Astrocyte (in vitro differentiated cells and primary cell): ENCODE measurements at regions not wholly inside any gene's neighbourhood (a gene's known extent, or its start where the extent isn't known, plus 50 kb on each side); places are given as distances from the start of the nearest gene placed in this dataset.

Source experiments
- DNase-seq: peaks from one replicate; pipeline ENCODE4 v3.0.0-alpha.2; 2010; ENCODE audit warnings: low read depth
- FAIRE-seq: peaks from 2 replicates; lab custom pipeline; 2011; peaks lifted over from hg19 to GRCh38; lab: Jason Lieb, UNC
- H2AFZ ChIP-seq: 2 replicates; pipeline ENCODE4 v1.6.0; 2012; ENCODE audit warnings: low read depth, low read length, inconsistent platforms
- H3K27ac ChIP-seq: 2 replicates; pipeline ENCODE4 v1.5.1; 2011; ENCODE audit warnings: low read depth, low read length, inconsistent platforms
- H3K27me3 ChIP-seq: 2 replicates; pipeline ENCODE4 v1.6.0; 2011; ENCODE audit warnings: low read length, inconsistent platforms; ENCODE audit not compliant: insufficient read depth
- H3K36me3 ChIP-seq: 2 replicates; pipeline ENCODE4 v1.5.1; 2011; ENCODE audit warnings: low read length, inconsistent platforms; ENCODE audit not compliant: insufficient read depth
- H3K4me1 ChIP-seq: 2 replicates; pipeline ENCODE4 v1.5.1; 2011; ENCODE audit warnings: low read length, inconsistent platforms; ENCODE audit not compliant: insufficient read depth
- H3K4me2 ChIP-seq: 2 replicates; pipeline ENCODE4 v1.6.0; 2012; ENCODE audit warnings: low read length, inconsistent platforms
- H3K4me3 ChIP-seq: 2 replicates; pipeline ENCODE4 v1.5.1; 2011; ENCODE audit warnings: low read depth, mild to moderate bottlenecking, low read length, inconsistent platforms; ENCODE audit not compliant: insufficient read depth
- H3K79me2 ChIP-seq: 2 replicates; pipeline ENCODE4 v1.6.0; 2012; ENCODE audit warnings: mild to moderate bottlenecking, low read length, inconsistent platforms; ENCODE audit not compliant: insufficient read depth
- H3K9ac ChIP-seq: 2 replicates; pipeline ENCODE4 v1.6.0; 2012; ENCODE audit warnings: mild to moderate bottlenecking, low read length, inconsistent platforms
- H3K9me3 ChIP-seq: 2 replicates; pipeline ENCODE4 v1.5.1; 2012; ENCODE audit warnings: low read depth, mild to moderate bottlenecking, low read length, inconsistent platforms; ENCODE audit not compliant: insufficient read depth
- H4K20me1 ChIP-seq: 2 replicates; pipeline ENCODE4 v1.6.0; 2012; ENCODE audit warnings: low read length, inconsistent platforms; ENCODE audit not compliant: insufficient read depth
- H3K27ac Mint-ChIP-seq: one replicate; pipeline ENCODE4 v1.8.0; 2021; ENCODE audit warnings: mild to moderate bottlenecking, mixed read lengths; ENCODE audit not compliant: unreplicated experiment
- H3K27me3 Mint-ChIP-seq: one replicate; pipeline ENCODE4 v1.8.0; 2021; ENCODE audit warnings: low read depth, mixed read lengths; ENCODE audit not compliant: unreplicated experiment
- H3K36me3 Mint-ChIP-seq: one replicate; pipeline ENCODE4 v1.8.0; 2021; ENCODE audit warnings: low read depth, mixed read lengths; ENCODE audit not compliant: unreplicated experiment
- H3K4me1 Mint-ChIP-seq: one replicate; pipeline ENCODE4 v1.8.0; 2021; ENCODE audit warnings: low read depth, mixed read lengths; ENCODE audit not compliant: unreplicated experiment
- H3K4me3 Mint-ChIP-seq: one replicate; pipeline ENCODE4 v1.8.0; 2021; ENCODE audit warnings: mild to moderate bottlenecking, moderate library complexity, mixed read lengths; ENCODE audit not compliant: unreplicated experiment
- H3K9me3 Mint-ChIP-seq: one replicate; pipeline ENCODE4 v1.8.0; 2021; ENCODE audit warnings: mild to moderate bottlenecking, mixed read lengths; ENCODE audit not compliant: unreplicated experiment
- CTCF ChIP-seq: IDR thresholded peaks from 2 replicates; pipeline ENCODE4 v1.5.1; 2011; ENCODE audit warnings: low read depth, mild to moderate bottlenecking, inconsistent platforms, low read length, moderate library complexity; ENCODE audit not compliant: insufficient read depth
- EZH2 ChIP-seq: IDR thresholded peaks from 2 replicates; pipeline ENCODE4 v1.6.1; 2012; ENCODE audit warnings: mild to moderate bottlenecking, low read length, inconsistent platforms; ENCODE audit not compliant: insufficient read depth

GRCh38 chr4:77309496-77309895 is 152.5 kb downstream of the CCNG2 start:
- H3K4me2 ChIP-seq = no peak overlapping the region
- Mint-ChIP-seq H3K4me1 (peaks cover 13% of the 10 kb centered on the region), H3K4me3 (no peak overlapping the region), H3K9me3 (peaks cover 1% of the 10 kb centered on the region), H3K27ac (no peak overlapping the region), H3K36me3 (no peaks in the 10 kb centered on the region), H3K27me3 (peaks cover 12% of the 10 kb centered on the region)
- no peak overlapping the region for H3K27ac ChIP-seq
- no peak for TF ChIP-seq CTCF
- no peak for TF ChIP-seq EZH2
- H3K27me3 ChIP-seq = peaks cover 7% of the 10 kb centered on the region
- no peaks in the 10 kb centered on the region for H3K9me3 ChIP-seq
- no peak overlapping the region for H3K4me3 ChIP-seq
- H3K36me3 ChIP-seq = no peaks in the 10 kb centered on the region
- no peaks in the 10 kb centered on the region for H3K79me2 ChIP-seq
- DNase-seq (no peak), FAIRE-seq (no peak)
- no peaks in the 10 kb centered on the region for H4K20me1 ChIP-seq
- no peak overlapping the region for H2AFZ ChIP-seq
- H3K4me1 ChIP-seq = no peaks in the 10 kb centered on the region
- H3K9ac ChIP-seq = no peak overlapping the region

- peak; percentile 29 for FAIRE-seq
- H3K27me3 Mint-ChIP-seq = peaks cover 6% of the 10 kb centered on the region
Measured at GRCh38 chr4:77310931-77311330, 153.9 kb downstream of the CCNG2 start.

More at GRCh38 chr4:77310931-77311330, 153.9 kb downstream of the CCNG2 start:
- DNase-seq = peak; percentile 8
- Histone ChIP-seq H3K4me1 (no peaks in the 10 kb centered on the region), H3K4me3 (no peak overlapping the region), H3K9me3 (no peaks in the 10 kb centered on the region), H4K20me1 (no peaks in the 10 kb centered on the region), H2AFZ (no peak overlapping the region), H3K9ac (no peak overlapping the region), H3K79me2 (no peaks in the 10 kb centered on the region), H3K4me2 (no peak overlapping the region), H3K36me3 (no peaks in the 10 kb centered on the region), H3K27ac (no peak overlapping the region), H3K27me3 (peaks cover 4% of the 10 kb centered on the region)
- Mint-ChIP-seq H3K4me3 (no peak overlapping the region), H3K4me1 (peaks cover 13% of the 10 kb centered on the region), H3K36me3 (no peaks in the 10 kb centered on the region), H3K27ac (peak overlapping the region; percentile 83), H3K9me3 (peaks cover 3% of the 10 kb centered on the region)
- TF ChIP-seq EZH2 (no peak), CTCF (no peak)
